RWPE2 (cell line): ENCODE measurements at regions not wholly inside any gene's neighbourhood (a gene's known extent, or its start where the extent isn't known, plus 50 kb on each side); places are given as distances from the start of the nearest gene placed in this dataset.

Experiments
- ATAC-seq: fragments of 200-7000 bp; cut with Tn5 transposase; 3 replicates; pipeline ENCODE4 v1.9.1; 2021; ENCODE audit warnings: low read depth
- DNase-seq: peaks from one replicate; pipeline ENCODE4 v3.0.0-alpha.2; 2020; ENCODE audit warnings: low spot score
- H3K27ac ChIP-seq: fragments of 450-650 bp; 2 replicates; pipeline ENCODE4 v1.5.1; 2017; ENCODE audit warnings: mild to moderate bottlenecking; ENCODE audit not compliant: poor library complexity, severe bottlenecking
- H3K27me3 ChIP-seq: fragments of 250-450 bp; sonication (Bioruptor Pico); 2 replicates; pipeline ENCODE4 v1.5.1; 2021; ENCODE audit warnings: mild to moderate bottlenecking, moderate library complexity; ENCODE audit not compliant: insufficient read depth, poor library complexity, severe bottlenecking
- H3K36me3 ChIP-seq: fragments of 250-450 bp; sonication (Bioruptor Pico); 2 replicates; pipeline ENCODE4 v1.5.1; 2020; ENCODE audit warnings: low read depth, mild to moderate bottlenecking, moderate library complexity
- H3K4me1 ChIP-seq: fragments of 250-450 bp; sonication (Bioruptor Pico); 2 replicates; pipeline ENCODE4 v1.5.1; 2021; ENCODE audit warnings: mild to moderate bottlenecking, moderate library complexity; ENCODE audit not compliant: insufficient read depth, poor library complexity, severe bottlenecking
- H3K4me3 ChIP-seq: fragments of 250-450 bp; sonication (Bioruptor Pico); 2 replicates; pipeline ENCODE4 v1.5.1; 2021; ENCODE audit warnings: mild to moderate bottlenecking, moderate library complexity; ENCODE audit not compliant: severe bottlenecking
- H3K9me3 ChIP-seq: fragments of 250-450 bp; sonication (Bioruptor Pico); 2 replicates; pipeline ENCODE4 v1.5.1; 2021; ENCODE audit warnings: mild to moderate bottlenecking, moderate library complexity; ENCODE audit not compliant: severe bottlenecking
- CTCF ChIP-seq: fragments of 450-650 bp; IDR thresholded peaks from one replicate; pipeline ENCODE4 v1.5.1; 2017; ENCODE audit warnings: mild to moderate bottlenecking, moderate library complexity; ENCODE audit not compliant: poor library complexity, severe bottlenecking

DNA sequence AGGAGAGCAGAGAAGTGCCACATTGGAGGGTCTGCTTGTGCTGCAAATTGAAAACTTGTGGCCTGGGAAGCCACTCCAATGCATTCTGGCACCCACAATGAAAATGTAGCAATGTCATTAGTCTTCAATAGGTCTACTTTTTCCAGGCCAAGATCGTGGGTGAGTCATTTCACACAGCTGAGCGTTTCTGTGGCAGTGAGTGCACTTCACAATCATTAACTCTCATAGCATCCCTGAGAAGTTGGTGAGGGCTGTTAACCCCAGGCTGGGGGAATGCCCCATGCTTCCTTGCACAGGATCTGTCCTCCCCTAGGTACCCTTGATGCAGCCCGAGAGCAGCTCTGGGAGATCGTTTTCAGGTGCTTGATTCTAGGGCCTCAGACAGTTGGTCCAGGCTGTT is 196.8 kb upstream of the ATP6AP2 start:
- ATAC-seq: no peak
- no peak for TF ChIP-seq CTCF
- Histone ChIP-seq H3K4me3 (no peak overlapping the region), H3K27me3 (no peaks in the 10 kb centered on the region), H3K9me3 (no peaks in the 10 kb centered on the region), H3K36me3 (no peaks in the 10 kb centered on the region), H3K4me1 (no peaks in the 10 kb centered on the region), H3K27ac (no peak overlapping the region)
- DNase-seq: no peak

DNA sequence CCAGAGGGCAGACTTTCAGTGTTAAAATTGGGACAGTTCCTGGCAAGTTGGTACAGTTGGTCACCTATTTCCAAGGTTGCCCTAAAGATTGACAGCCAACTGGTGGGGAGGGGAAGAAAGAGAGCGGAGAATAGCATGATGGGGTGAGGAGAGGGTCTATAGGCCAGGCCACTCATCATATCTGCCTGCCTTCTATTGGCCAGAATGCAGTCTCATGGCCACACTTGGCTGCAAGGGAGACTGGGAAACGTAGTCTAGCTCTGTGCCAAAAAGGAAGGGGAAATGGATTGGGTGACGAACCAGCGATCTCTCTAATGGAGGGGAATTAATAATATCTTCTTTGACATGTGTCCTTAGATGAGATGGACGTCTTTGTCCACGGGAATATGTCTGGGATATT is 197.4 kb upstream of the ATP6AP2 start:
- Histone ChIP-seq H3K9me3 (no peaks in the 10 kb centered on the region), H3K27ac (no peak overlapping the region), H3K4me1 (no peaks in the 10 kb centered on the region), H3K36me3 (no peaks in the 10 kb centered on the region), H3K4me3 (no peak overlapping the region), H3K27me3 (no peaks in the 10 kb centered on the region)
- DNase-seq: no peak
- no peak for TF ChIP-seq CTCF
- ATAC-seq: no peak

DNA sequence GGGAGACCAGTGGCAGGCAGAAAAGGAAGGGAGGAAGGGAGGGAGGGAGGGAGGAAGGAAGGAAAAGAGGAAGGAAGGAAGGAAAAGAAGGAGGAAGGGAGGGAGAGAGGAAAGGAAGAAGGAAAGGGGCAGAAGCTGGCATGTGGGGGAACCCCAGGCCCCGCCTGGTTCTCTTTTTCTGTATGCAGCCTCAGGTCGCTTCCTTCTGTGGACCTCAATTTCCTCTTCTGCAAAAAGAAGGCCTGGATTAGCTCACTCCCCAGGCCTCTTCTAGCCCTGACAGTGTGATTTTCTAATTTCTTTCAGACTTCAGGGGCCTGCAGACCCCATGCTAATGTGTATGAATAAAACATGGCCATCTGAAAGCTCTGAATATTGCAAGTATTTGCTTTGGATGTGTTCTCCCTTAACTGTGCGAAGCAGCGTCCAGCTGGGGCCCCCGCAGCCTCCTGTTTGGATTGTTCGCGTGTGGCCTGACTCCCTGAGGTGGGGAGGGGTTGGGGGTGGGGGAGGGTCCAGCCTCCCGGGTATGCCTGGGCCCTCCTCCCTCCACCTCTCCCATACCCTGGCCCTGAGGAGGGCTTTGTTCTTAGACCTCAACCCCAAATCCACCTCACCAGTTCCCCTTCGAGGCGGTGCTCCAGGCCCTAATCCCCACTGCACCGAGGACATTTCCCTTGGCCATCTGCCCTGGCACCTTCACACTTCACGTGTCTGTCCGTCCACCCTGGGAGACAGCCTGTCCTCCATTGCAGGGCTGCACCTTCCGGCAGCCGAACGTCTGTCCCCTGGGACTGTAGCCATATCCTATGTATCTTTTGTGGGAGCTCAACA is 199.9 kb upstream of the ATP6AP2 start:
- no peak for TF ChIP-seq CTCF
- Histone ChIP-seq H3K9me3 (no peaks in the 10 kb centered on the region), H3K36me3 (no peaks in the 10 kb centered on the region), H3K4me3 (no peak overlapping the region), H3K27me3 (no peaks in the 10 kb centered on the region), H3K4me1 (no peaks in the 10 kb centered on the region), H3K27ac (no peak overlapping the region)
- DNase-seq: no peak
- no peak for ATAC-seq

DNA sequence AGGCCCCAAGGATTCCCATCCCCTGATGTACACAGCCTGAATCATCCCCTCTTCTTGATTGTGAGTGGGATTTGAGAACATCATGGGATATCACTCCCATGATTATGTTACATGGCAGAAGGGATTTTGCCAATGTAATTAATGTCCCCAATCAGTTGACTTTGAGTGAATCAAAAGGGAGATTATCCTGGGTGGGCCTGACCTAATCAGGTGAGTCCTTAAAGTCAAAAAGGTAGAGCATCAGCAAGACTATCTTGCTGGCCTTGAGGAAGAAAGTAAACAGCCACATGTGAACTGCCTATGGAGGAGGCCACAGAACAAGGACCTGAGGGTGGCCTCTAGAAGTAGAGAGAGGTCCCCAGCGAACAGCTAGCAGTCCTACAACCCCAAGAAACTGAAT is 203.1 kb upstream of the ATP6AP2 start:
- DNase-seq: no peak
- no peaks in the 10 kb centered on the region for H3K27me3 ChIP-seq
- ATAC-seq: no peak
- no peaks in the 10 kb centered on the region for H3K36me3 ChIP-seq
- no peak for TF ChIP-seq CTCF
- H3K27ac ChIP-seq: no peak overlapping the region
- no peaks in the 10 kb centered on the region for H3K9me3 ChIP-seq
- no peak overlapping the region for H3K4me3 ChIP-seq
- no peaks in the 10 kb centered on the region for H3K4me1 ChIP-seq

- Histone ChIP-seq H3K4me3 (no peak overlapping the region), H3K4me1 (no peaks in the 10 kb centered on the region), H3K36me3 (no peaks in the 10 kb centered on the region), H3K27me3 (no peaks in the 10 kb centered on the region), H3K9me3 (no peaks in the 10 kb centered on the region), H3K27ac (no peak overlapping the region)
- no peak for DNase-seq
- ATAC-seq: no peak
- no peak for TF ChIP-seq CTCF
Observed at GRCh38 chrX:40374486-40374885, 206.3 kb upstream of the ATP6AP2 start.
